GM23338 (cell line): ENCODE measurements at regions not wholly inside any gene's neighbourhood (a gene's known extent, or its start where the extent isn't known, plus 50 kb on each side); places are given as distances from the start of the nearest gene placed in this dataset.

Experiments used
- ATAC-seq: fragments of 200-7000 bp; cut with Tn5 transposase; 3 replicates; pipeline ENCODE4 v1.9.1; 2020
- DNase-seq: peaks from one replicate; pipeline ENCODE4 v3.0.0-alpha.2; 2015; ENCODE audit warnings: low spot score
- H2AFZ ChIP-seq: fragments of 200-600 bp; sonication (generic); 2 replicates; pipeline ENCODE4 v1.8.0; 2016; ENCODE audit warnings: antibody characterized with exemption, mild to moderate bottlenecking, moderate library complexity
- H3F3A ChIP-seq: fragments of 200-600 bp; sonication (generic); replicated peaks from 2 replicates; pipeline ENCODE4 v1.8.0; 2017; ENCODE audit warnings: antibody characterized with exemption, mixed run types, low read depth
- H3K27ac ChIP-seq: fragments of 200-600 bp; sonication (generic); 2 replicates; pipeline ENCODE4 v1.6.1; 2016; ENCODE audit warnings: low read depth
- H3K27me3 ChIP-seq: fragments of 200-600 bp; sonication (generic); 2 replicates; pipeline ENCODE4 v1.8.0; 2016; ENCODE audit warnings: mild to moderate bottlenecking, mixed run types, moderate library complexity; ENCODE audit not compliant: insufficient read depth
- H3K36me3 ChIP-seq: fragments of 200-600 bp; sonication (generic); 2 replicates; pipeline ENCODE4 v1.8.0; 2016; ENCODE audit warnings: mild to moderate bottlenecking; ENCODE audit not compliant: insufficient read depth
- H3K4me1 ChIP-seq: fragments of 200-600 bp; sonication (generic); 2 replicates; pipeline ENCODE4 v1.8.0; 2016; ENCODE audit warnings: mild to moderate bottlenecking, moderate library complexity; ENCODE audit not compliant: insufficient read depth
- H3K4me2 ChIP-seq: fragments of 200-600 bp; sonication (generic); 2 replicates; pipeline ENCODE4 v1.7.1; 2017; ENCODE audit warnings: mixed run types
- H3K4me3 ChIP-seq: fragments of 200-600 bp; sonication (generic); 2 replicates; pipeline ENCODE4 v1.6.1; 2016; ENCODE audit warnings: mixed run types
- H3K79me2 ChIP-seq: fragments of 200-600 bp; sonication (generic); replicated peaks from 2 replicates; pipeline ENCODE4 v1.8.0; 2017; ENCODE audit warnings: mild to moderate bottlenecking; ENCODE audit not compliant: insufficient read depth
- H3K9me2 ChIP-seq: fragments of 200-600 bp; sonication (generic); 2 replicates; pipeline ENCODE4 v1.8.0; 2017; ENCODE audit not compliant: insufficient read depth
- H4K20me1 ChIP-seq: fragments of 200-600 bp; sonication (generic); replicated peaks from 2 replicates; pipeline ENCODE4 v1.8.0; 2017; ENCODE audit warnings: mild to moderate bottlenecking; ENCODE audit not compliant: insufficient read depth
- H3K27ac Mint-ChIP-seq: 2 replicates; pipeline ENCODE4 v1.8.0; 2020; ENCODE audit warnings: inconsistent platforms, mild to moderate bottlenecking, moderate library complexity, mixed read lengths
- H3K27me3 Mint-ChIP-seq: 3 replicates; pipeline ENCODE4 v1.8.0; 2022; ENCODE audit warnings: low read depth, mild to moderate bottlenecking, moderate library complexity, mixed read lengths, inconsistent platforms; ENCODE audit not compliant: insufficient read depth, poor library complexity
- H3K36me3 Mint-ChIP-seq: 3 replicates; pipeline ENCODE4 v1.8.0; 2021; ENCODE audit warnings: low read depth, mild to moderate bottlenecking, inconsistent platforms, moderate library complexity, mixed read lengths
- H3K4me1 Mint-ChIP-seq: 3 replicates; pipeline ENCODE4 v1.8.0; 2020; ENCODE audit warnings: mild to moderate bottlenecking, inconsistent platforms, mixed read lengths
- H3K4me3 Mint-ChIP-seq: 3 replicates; pipeline ENCODE4 v1.8.0; 2021; ENCODE audit warnings: moderate library complexity, mild to moderate bottlenecking, inconsistent platforms, mixed read lengths
- H3K9me3 Mint-ChIP-seq: 3 replicates; pipeline ENCODE4 v1.8.0; 2020; ENCODE audit warnings: moderate library complexity, mild to moderate bottlenecking, inconsistent platforms, mixed read lengths
- CREB1 ChIP-seq: fragments of 250-450 bp; sonication (Bioruptor Pico); IDR thresholded peaks from 2 replicates; pipeline ENCODE4 v1.5.0; 2020; ENCODE audit warnings: low read depth, mild to moderate bottlenecking, moderate library complexity
- ETS1 ChIP-seq: IDR thresholded peaks from 2 replicates; pipeline ENCODE4 v1.6.1; 2016; ENCODE audit warnings: antibody characterized with exemption
- EZH2 ChIP-seq: fragments of 200-600 bp; sonication (generic); IDR thresholded peaks from one replicate; pipeline ENCODE4 v1.8.0; 2017; ENCODE audit warnings: antibody characterized with exemption, mild to moderate bottlenecking, low read depth; ENCODE audit not compliant: unreplicated experiment
- JUNB ChIP-seq: IDR thresholded peaks from one replicate; pipeline ENCODE4 v1.6.1; 2016; ENCODE audit warnings: antibody characterized with exemption; ENCODE audit not compliant: unreplicated experiment
- NANOG ChIP-seq: IDR thresholded peaks from 2 replicates; pipeline ENCODE4 v1.6.1; 2016; ENCODE audit warnings: antibody characterized with exemption, borderline replicate concordance
- POLR2AphosphoS5 ChIP-seq: IDR thresholded peaks from 2 replicates; pipeline ENCODE4 v1.6.1; 2016; ENCODE audit warnings: antibody characterized with exemption, low read depth
- STAT1 ChIP-seq: IDR thresholded peaks from one replicate; pipeline ENCODE4 v1.6.1; 2016; ENCODE audit warnings: antibody characterized with exemption; ENCODE audit not compliant: unreplicated experiment
- ZNF114 ChIP-seq: fragments of 250-450 bp; sonication (Bioruptor Pico); IDR thresholded peaks from 2 replicates; pipeline ENCODE4 v1.5.0; 2020; ENCODE audit warnings: mild to moderate bottlenecking, moderate library complexity
- ZNF331 ChIP-seq: fragments of 250-450 bp; sonication (Bioruptor Pico); IDR thresholded peaks from 2 replicates; pipeline ENCODE4 v1.5.0; 2020; ENCODE audit warnings: low read depth, mild to moderate bottlenecking, moderate library complexity
- ZNF462 ChIP-seq: fragments of 250-450 bp; sonication (Bioruptor Pico); IDR thresholded peaks from 2 replicates; pipeline ENCODE4 v1.5.0; 2020; ENCODE audit warnings: mild to moderate bottlenecking, moderate library complexity

- TF ChIP-seq ZNF462 (CRISPR knock-in tag) (no peak), ETS1 (no peak), ZNF331 (CRISPR knock-in tag) (no peak), STAT1 (no peak), ZNF114 (CRISPR knock-in tag) (no peak), JUNB (no peak)
These were observed 247.2 kb downstream of the CDH10 start (continued) for GRCh38 chr5:24397601-24398000.

GRCh38 chr5:24401773-24402172 lies 243.0 kb downstream of the CDH10 start:
- no peak for ATAC-seq
- Histone ChIP-seq H3K36me3 (peaks cover 2% of the 10 kb centered on the region; the same call in 1 of the 2 replicates), H3K9me2 (no peaks in the 10 kb centered on the region), H3K4me2 (no peak overlapping the region), H3K79me2 (no peaks in the 10 kb centered on the region), H3K27me3 (no peaks in the 10 kb centered on the region), H3F3A (no peaks in the 10 kb centered on the region), H3K4me1 (no peaks in the 10 kb centered on the region), H3K27ac (no peak overlapping the region), H4K20me1 (no peaks in the 10 kb centered on the region), H2AFZ (no peak overlapping the region), H3K4me3 (no peak overlapping the region)
- Mint-ChIP-seq H3K4me1 (no peaks in the 10 kb centered on the region), H3K27ac (no peak overlapping the region), H3K36me3 (peaks cover 15% of the 10 kb centered on the region; the same call in 2 of the 3 replicates), H3K27me3 (peaks cover 2% of the 10 kb centered on the region), H3K9me3 (peaks cover 19% of the 10 kb centered on the region), H3K4me3 (no peak overlapping the region)
- no peak for DNase-seq
- TF ChIP-seq JUNB (no peak), EZH2 (no peak), NANOG (no peak), ZNF114 (CRISPR knock-in tag) (no peak), ZNF462 (CRISPR knock-in tag) (no peak), CREB1 (CRISPR knock-in tag) (no peak), POLR2AphosphoS5 (no peak)
